Liver (tissue), 8 donors: ENCODE measurements at regions not wholly inside any gene's neighbourhood (a gene's known extent, or its start where the extent isn't known, plus 50 kb on each side); places are given as distances from the start of the nearest gene placed in this dataset.

ENCODE experiments used
- DNase-seq: peaks from one replicate; pipeline ENCODE4 v3.0.0-alpha.2; 2017; ENCODE audit warnings: low spot score
- H3K27ac ChIP-seq, 2 donors: one replicate each; pipeline ENCODE4 v1.7.0; 2013; ENCODE audit warnings: inconsistent platforms in 2 of 2, low read length in 2 of 2, control low read depth in 1 of 2, low read depth in 1 of 2, mild to moderate bottlenecking in 1 of 2
- H3K27me3 ChIP-seq, 4 donors: one replicate each; pipeline versions ENCODE4 v1.6.1 to v1.7.0; 2013; ENCODE audit warnings: low read length in 3 of 4, inconsistent platforms in 1 of 4, mild to moderate bottlenecking in 1 of 4, moderate library complexity in 1 of 4; ENCODE audit not compliant: control insufficient read depth in 4 of 4, insufficient read depth in 4 of 4
- H3K36me3 ChIP-seq, 4 donors: one replicate each; pipeline versions ENCODE4 v1.6.1 to v1.7.0; 2013; ENCODE audit warnings: low read length in 3 of 4, mild to moderate bottlenecking in 3 of 4, low read depth in 1 of 4, moderate library complexity in 1 of 4; ENCODE audit not compliant: control insufficient read depth in 4 of 4, insufficient read depth in 3 of 4
- H3K4me1 ChIP-seq, 4 donors: one replicate each; pipeline versions ENCODE4 v1.6.1 to v1.7.0; 2013; ENCODE audit warnings: low read length in 3 of 4, mild to moderate bottlenecking in 3 of 4, moderate library complexity in 1 of 4; ENCODE audit not compliant: control insufficient read depth in 4 of 4, insufficient read depth in 4 of 4
- H3K4me3 ChIP-seq, 3 donors: one replicate each; pipeline versions ENCODE4 v1.6.1 to v1.7.0; 2013; ENCODE audit warnings: low read length in 3 of 3, control low read depth in 1 of 3, low read depth in 1 of 3, mild to moderate bottlenecking in 1 of 3
- H3K9ac ChIP-seq, 2 donors: one replicate each; pipeline ENCODE4 v1.7.0; 2013; ENCODE audit warnings: low read length in 2 of 2, mild to moderate bottlenecking in 2 of 2, moderate library complexity in 2 of 2, control low read depth in 1 of 2, low read depth in 1 of 2
- H3K9me3 ChIP-seq, 4 donors: one replicate each; pipeline versions ENCODE4 v1.6.1 to v1.7.0; 2013; ENCODE audit warnings: low read length in 3 of 4; ENCODE audit not compliant: control insufficient read depth in 4 of 4
- EGR1 ChIP-seq, 2 donors: IDR thresholded peaks; 2 replicates each; pipeline ENCODE4 v1.6.1; 2016 to 2018; ENCODE audit warnings: antibody characterized with exemption in 2 of 2, low read depth in 2 of 2
- FOXA1 ChIP-seq: IDR thresholded peaks from 2 replicates; pipeline ENCODE4 v1.6.1; 2016; ENCODE audit warnings: antibody characterized with exemption
- FOXA2 ChIP-seq: IDR thresholded peaks from 2 replicates; pipeline ENCODE4 v1.6.1; 2016; ENCODE audit warnings: antibody characterized with exemption
- GABPA ChIP-seq, 2 donors: IDR thresholded peaks in 1 of 2; conservative IDR thresholded peaks in 1 of 2; 2 replicates each; pipeline ENCODE4 v1.6.1; 2016; ENCODE audit warnings: antibody characterized with exemption in 2 of 2, mild to moderate bottlenecking in 1 of 2, moderate library complexity in 1 of 2
- HNF4A ChIP-seq, 2 donors: conservative IDR thresholded peaks; 2 replicates each; pipeline ENCODE4 v1.6.1; 2016; ENCODE audit warnings: antibody characterized with exemption in 2 of 2, mild to moderate bottlenecking in 2 of 2
- HNF4G ChIP-seq: IDR thresholded peaks from 2 replicates; pipeline ENCODE4 v1.6.1; 2016; ENCODE audit warnings: antibody characterized with exemption
- JUND ChIP-seq, 2 donors: IDR thresholded peaks; 2 replicates each; pipeline ENCODE4 v1.6.1; 2016; ENCODE audit warnings: antibody characterized with exemption in 2 of 2
- NR2F2 ChIP-seq: IDR thresholded peaks from 2 replicates; pipeline ENCODE4 v1.6.1; 2016; ENCODE audit warnings: antibody characterized with exemption
- RAD21 ChIP-seq, 2 donors: IDR thresholded peaks; 2 replicates each; pipeline ENCODE4 v1.6.1; 2016; ENCODE audit warnings: antibody characterized with exemption in 2 of 2, mild to moderate bottlenecking in 2 of 2
- RXRA ChIP-seq, 2 donors: IDR thresholded peaks; 2 replicates each; pipeline ENCODE4 v1.6.1; 2017 to 2018; ENCODE audit warnings: antibody characterized with exemption in 2 of 2, mild to moderate bottlenecking in 1 of 2
- SP1 ChIP-seq: IDR thresholded peaks from 2 replicates; pipeline ENCODE4 v1.6.1; 2018; ENCODE audit warnings: antibody characterized with exemption, mild to moderate bottlenecking
- TAF1 ChIP-seq: conservative IDR thresholded peaks from 2 replicates; pipeline ENCODE4 v1.6.1; 2016; ENCODE audit warnings: antibody characterized with exemption, mild to moderate bottlenecking
- YY1 ChIP-seq: IDR thresholded peaks from 2 replicates; pipeline ENCODE4 v1.6.1; 2016; ENCODE audit warnings: antibody characterized with exemption, mild to moderate bottlenecking
- WGBS: extraction: QIAGEN DNeasy Blood & Tissue Kit; methylation state at CpG from one replicate; pipeline ENCODE4 v1.1.7; 2013; 5-methylcytosine and 5-hydroxymethylcytosine counted together
- TF ChIP-seq, protein P1 (sequence below): IDR thresholded peaks from 2 replicates; pipeline ENCODE4 v1.6.1; 2016; ENCODE audit warnings: antibody characterized with exemption
- TF ChIP-seq, protein P2 (sequence below): IDR thresholded peaks from 2 replicates; pipeline ENCODE4 v1.6.1; 2016; ENCODE audit warnings: antibody characterized with exemption
- TF ChIP-seq, protein P3 (sequence below): fragments of 150-350 bp; IDR thresholded peaks from 2 replicates; pipeline ENCODE4 v1.5.1; 2017; ENCODE audit warnings: improper control_type of control experiment, low read depth, low read length; ENCODE audit not compliant: missing input control
- TF ChIP-seq, protein P4 (sequence below): IDR thresholded peaks from 2 replicates; pipeline ENCODE4 v1.6.1; 2016; ENCODE audit warnings: antibody characterized with exemption
- TF ChIP-seq, protein P5 (sequence below): IDR thresholded peaks from 2 replicates; pipeline ENCODE4 v1.6.1; 2016; ENCODE audit warnings: antibody characterized with exemption, mild to moderate bottlenecking
- donor health status: healthy.
- donor health status: healthy.
- donor health status: healthy.
- donor health status: healthy.
- donor health status: healthy.

DNA sequence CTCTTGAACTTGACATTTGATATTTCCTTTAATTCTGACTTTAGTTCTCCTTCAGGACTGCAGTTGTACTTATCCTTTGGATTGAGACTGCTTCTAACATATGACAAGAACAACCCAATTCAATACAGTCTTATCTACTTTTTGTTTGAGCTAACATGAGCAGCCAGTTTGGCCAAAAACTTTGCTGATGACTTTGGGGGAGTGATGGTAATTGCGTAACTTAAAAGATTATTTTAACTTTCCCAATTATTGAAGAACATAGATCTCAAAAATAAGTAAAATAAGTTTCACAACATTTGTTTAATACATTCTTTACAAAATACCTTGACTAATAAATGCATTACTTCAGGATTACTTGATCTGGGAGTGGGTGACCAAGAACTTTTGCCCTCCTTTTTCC, 1311.1 kb upstream of the NRXN1 start (continued):
- TF ChIP-seq, protein P1, sequence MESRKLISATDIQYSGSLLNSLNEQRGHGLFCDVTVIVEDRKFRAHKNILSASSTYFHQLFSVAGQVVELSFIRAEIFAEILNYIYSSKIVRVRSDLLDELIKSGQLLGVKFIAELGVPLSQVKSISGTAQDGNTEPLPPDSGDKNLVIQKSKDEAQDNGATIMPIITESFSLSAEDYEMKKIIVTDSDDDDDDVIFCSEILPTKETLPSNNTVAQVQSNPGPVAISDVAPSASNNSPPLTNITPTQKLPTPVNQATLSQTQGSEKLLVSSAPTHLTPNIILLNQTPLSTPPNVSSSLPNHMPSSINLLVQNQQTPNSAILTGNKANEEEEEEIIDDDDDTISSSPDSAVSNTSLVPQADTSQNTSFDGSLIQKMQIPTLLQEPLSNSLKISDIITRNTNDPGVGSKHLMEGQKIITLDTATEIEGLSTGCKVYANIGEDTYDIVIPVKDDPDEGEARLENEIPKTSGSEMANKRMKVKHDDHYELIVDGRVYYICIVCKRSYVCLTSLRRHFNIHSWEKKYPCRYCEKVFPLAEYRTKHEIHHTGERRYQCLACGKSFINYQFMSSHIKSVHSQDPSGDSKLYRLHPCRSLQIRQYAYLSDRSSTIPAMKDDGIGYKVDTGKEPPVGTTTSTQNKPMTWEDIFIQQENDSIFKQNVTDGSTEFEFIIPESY = no peak
- TF ChIP-seq, protein P2, sequence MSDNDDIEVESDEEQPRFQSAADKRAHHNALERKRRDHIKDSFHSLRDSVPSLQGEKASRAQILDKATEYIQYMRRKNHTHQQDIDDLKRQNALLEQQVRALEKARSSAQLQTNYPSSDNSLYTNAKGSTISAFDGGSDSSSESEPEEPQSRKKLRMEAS = no peak
- TF ChIP-seq, protein P3, sequence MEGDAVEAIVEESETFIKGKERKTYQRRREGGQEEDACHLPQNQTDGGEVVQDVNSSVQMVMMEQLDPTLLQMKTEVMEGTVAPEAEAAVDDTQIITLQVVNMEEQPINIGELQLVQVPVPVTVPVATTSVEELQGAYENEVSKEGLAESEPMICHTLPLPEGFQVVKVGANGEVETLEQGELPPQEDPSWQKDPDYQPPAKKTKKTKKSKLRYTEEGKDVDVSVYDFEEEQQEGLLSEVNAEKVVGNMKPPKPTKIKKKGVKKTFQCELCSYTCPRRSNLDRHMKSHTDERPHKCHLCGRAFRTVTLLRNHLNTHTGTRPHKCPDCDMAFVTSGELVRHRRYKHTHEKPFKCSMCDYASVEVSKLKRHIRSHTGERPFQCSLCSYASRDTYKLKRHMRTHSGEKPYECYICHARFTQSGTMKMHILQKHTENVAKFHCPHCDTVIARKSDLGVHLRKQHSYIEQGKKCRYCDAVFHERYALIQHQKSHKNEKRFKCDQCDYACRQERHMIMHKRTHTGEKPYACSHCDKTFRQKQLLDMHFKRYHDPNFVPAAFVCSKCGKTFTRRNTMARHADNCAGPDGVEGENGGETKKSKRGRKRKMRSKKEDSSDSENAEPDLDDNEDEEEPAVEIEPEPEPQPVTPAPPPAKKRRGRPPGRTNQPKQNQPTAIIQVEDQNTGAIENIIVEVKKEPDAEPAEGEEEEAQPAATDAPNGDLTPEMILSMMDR = no peak

DNA sequence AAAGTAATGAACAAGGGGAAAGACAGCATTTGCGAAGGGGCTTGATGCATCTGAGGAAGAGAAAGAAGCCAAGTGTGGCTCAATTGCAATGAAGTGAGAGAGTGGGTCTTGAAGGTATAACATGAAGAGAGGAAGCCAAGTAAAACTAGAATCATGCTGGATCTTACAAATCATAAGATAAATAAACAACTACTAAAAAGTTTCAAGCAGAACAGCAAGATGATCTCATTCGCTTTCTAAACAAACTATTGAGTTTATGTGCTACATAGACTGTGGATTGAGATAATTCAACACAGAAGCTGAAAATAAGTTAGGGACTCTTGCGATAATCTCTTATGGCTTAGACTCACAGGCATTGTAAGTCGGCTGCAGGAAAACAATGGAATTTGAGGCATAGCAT, 1310.5 kb upstream of the NRXN1 start:
- no peaks in the 10 kb centered on the region for H3K36me3 ChIP-seq
- no peaks in the 10 kb centered on the region for H3K27me3 ChIP-seq
- no peak for DNase-seq
- WGBS = 90% methylated on average over 4 of the region's 4 CpGs
- no peak overlapping the region for H3K9ac ChIP-seq
- TF ChIP-seq NR2F2 (no peak), HNF4A (conservative IDR thresholded peaks at IDR 0.05) (no peak), EGR1 (IDR thresholded peaks at IDR 0.05; ENCODE audit: low read depth in 2 of 2) (no peak), GABPA (IDR thresholded peaks at IDR 0.05 in 1 of 2, conservative IDR thresholded peaks at IDR 0.05 in 1 of 2) (no peak), SP1 (no peak), YY1 (no peak), HNF4G (no peak), RAD21 (IDR thresholded peaks at IDR 0.05) (no peak), FOXA2 (no peak), TAF1 (no peak), JUND (IDR thresholded peaks at IDR 0.05) (no peak), FOXA1 (no peak), RXRA (IDR thresholded peaks at IDR 0.05) (no peak)
- TF ChIP-seq, protein P3 = no peak
- TF ChIP-seq, protein P4, sequence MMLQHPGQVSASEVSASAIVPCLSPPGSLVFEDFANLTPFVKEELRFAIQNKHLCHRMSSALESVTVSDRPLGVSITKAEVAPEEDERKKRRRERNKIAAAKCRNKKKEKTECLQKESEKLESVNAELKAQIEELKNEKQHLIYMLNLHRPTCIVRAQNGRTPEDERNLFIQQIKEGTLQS = no peak
- TF ChIP-seq, protein P1 = no peak
- TF ChIP-seq, protein P2 = no peak
- TF ChIP-seq, protein P5, sequence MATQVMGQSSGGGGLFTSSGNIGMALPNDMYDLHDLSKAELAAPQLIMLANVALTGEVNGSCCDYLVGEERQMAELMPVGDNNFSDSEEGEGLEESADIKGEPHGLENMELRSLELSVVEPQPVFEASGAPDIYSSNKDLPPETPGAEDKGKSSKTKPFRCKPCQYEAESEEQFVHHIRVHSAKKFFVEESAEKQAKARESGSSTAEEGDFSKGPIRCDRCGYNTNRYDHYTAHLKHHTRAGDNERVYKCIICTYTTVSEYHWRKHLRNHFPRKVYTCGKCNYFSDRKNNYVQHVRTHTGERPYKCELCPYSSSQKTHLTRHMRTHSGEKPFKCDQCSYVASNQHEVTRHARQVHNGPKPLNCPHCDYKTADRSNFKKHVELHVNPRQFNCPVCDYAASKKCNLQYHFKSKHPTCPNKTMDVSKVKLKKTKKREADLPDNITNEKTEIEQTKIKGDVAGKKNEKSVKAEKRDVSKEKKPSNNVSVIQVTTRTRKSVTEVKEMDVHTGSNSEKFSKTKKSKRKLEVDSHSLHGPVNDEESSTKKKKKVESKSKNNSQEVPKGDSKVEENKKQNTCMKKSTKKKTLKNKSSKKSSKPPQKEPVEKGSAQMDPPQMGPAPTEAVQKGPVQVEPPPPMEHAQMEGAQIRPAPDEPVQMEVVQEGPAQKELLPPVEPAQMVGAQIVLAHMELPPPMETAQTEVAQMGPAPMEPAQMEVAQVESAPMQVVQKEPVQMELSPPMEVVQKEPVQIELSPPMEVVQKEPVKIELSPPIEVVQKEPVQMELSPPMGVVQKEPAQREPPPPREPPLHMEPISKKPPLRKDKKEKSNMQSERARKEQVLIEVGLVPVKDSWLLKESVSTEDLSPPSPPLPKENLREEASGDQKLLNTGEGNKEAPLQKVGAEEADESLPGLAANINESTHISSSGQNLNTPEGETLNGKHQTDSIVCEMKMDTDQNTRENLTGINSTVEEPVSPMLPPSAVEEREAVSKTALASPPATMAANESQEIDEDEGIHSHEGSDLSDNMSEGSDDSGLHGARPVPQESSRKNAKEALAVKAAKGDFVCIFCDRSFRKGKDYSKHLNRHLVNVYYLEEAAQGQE = no peak
- H3K27ac ChIP-seq = no peak overlapping the region
- H3K4me1 ChIP-seq = no peaks in the 10 kb centered on the region
- no peaks in the 10 kb centered on the region for H3K9me3 ChIP-seq
- no peak overlapping the region for H3K4me3 ChIP-seq
